ENCODE measurements at regions not wholly inside any gene's neighbourhood (a gene's known extent, or its start where the extent isn't known, plus 50 kb on each side); places are given as distances from the start of the nearest gene placed in this dataset.

DNA sequence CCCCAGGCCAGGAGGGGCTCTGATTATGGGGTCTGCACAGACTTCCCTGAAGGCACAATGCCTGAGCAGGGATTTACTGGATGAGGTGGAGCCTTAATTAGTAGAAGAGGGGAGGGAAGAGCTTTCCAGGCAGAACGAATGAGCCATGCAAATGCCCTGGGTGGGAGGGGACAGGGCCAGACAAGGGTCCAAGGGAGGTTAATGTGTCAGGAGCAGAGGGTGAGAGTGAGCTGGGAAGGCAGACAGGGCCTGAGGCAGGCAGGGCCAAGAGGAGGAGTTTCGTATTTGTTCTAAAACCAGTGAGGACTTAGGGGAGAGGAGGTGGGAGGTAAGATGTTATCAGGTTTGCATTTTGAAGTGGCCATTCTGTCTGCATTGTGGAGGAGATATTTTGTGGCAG is 65.3 kb downstream of the NPY start:
- H3K4me2 ChIP-seq (replicated peaks; ENCODE audit: low read depth, low read length, poor library complexity, severe bottlenecking): no peak overlapping the region
- Mint-ChIP-seq H3K27ac (no peak overlapping the region), H3K9me3 (ENCODE audit: insufficient read depth) (peaks cover 11% of the 10 kb centered on the region), H3K27me3 (peaks cover 8% of the 10 kb centered on the region), H3K4me3 (no peak overlapping the region), H3K4me1 (no peaks in the 10 kb centered on the region)
- H3K36me3 ChIP-seq (replicated peaks in 1 of 2; ENCODE audit: control extremely low read depth in 1 of 2, control insufficient read depth in 1 of 2, extremely low read depth in 1 of 2, insufficient read depth in 2 of 2, low read length in 1 of 2): no peaks in the 10 kb centered on the region
- H3K9ac ChIP-seq (ENCODE audit: low read length): no peak overlapping the region
- peaks cover 0 to 2% (median 0%) of the 10 kb centered on the region in 4 experiments for H3K27me3 ChIP-seq (replicated peaks in 1 of 4; ENCODE audit: control extremely low read depth in 1 of 4, control insufficient read depth in 3 of 4, insufficient read depth in 4 of 4, low read length in 3 of 4)
- intact Hi-C loops (cut with micrococcal nuclease): no loop called here
- H4K20me1 ChIP-seq (ENCODE audit: control insufficient read depth, insufficient read depth, low read length, poor library complexity, severe bottlenecking): no peaks in the 10 kb centered on the region
- no peaks in the 10 kb centered on the region for H3K4me1 ChIP-seq (ENCODE audit: control insufficient read depth in 2 of 2, insufficient read depth in 2 of 2, low read length in 2 of 2)
- H3K4me3 ChIP-seq (ENCODE audit: control extremely low read depth in 1 of 5, extremely low read depth in 1 of 5, insufficient read depth in 1 of 5, low read depth in 2 of 5, low read length in 4 of 5): no peak overlapping the region
- H2AFZ ChIP-seq (ENCODE audit: insufficient read depth, low read depth, low read length, poor library complexity, severe bottlenecking): no peak overlapping the region
- DNase-seq (no peak), ATAC-seq (ENCODE audit: low read depth) (no peak)
- peaks cover 0 to 24% (median 14%) of the 10 kb centered on the region in 3 donors for H3K9me3 ChIP-seq (ENCODE audit: control extremely low read depth in 1 of 3, control insufficient read depth in 2 of 3, insufficient read depth in 1 of 3, low read length in 2 of 3)
- CTCF ChIA-PET: no interaction called here
- no peak overlapping the region for H3K27ac ChIP-seq (ENCODE audit: low read length in 2 of 2)
- 71% methylated on average over 2 of the region's 2 CpGs for WGBS (ENCODE audit: insufficient coverage)
- no peak for TF ChIP-seq EZH2 (IDR thresholded peaks at IDR 0.05; ENCODE audit: borderline replicate concordance, insufficient read depth, low read depth, low read length, poor library complexity, severe bottlenecking)
- TF ChIP-seq, protein P1, sequence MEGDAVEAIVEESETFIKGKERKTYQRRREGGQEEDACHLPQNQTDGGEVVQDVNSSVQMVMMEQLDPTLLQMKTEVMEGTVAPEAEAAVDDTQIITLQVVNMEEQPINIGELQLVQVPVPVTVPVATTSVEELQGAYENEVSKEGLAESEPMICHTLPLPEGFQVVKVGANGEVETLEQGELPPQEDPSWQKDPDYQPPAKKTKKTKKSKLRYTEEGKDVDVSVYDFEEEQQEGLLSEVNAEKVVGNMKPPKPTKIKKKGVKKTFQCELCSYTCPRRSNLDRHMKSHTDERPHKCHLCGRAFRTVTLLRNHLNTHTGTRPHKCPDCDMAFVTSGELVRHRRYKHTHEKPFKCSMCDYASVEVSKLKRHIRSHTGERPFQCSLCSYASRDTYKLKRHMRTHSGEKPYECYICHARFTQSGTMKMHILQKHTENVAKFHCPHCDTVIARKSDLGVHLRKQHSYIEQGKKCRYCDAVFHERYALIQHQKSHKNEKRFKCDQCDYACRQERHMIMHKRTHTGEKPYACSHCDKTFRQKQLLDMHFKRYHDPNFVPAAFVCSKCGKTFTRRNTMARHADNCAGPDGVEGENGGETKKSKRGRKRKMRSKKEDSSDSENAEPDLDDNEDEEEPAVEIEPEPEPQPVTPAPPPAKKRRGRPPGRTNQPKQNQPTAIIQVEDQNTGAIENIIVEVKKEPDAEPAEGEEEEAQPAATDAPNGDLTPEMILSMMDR (IDR thresholded peaks at IDR 0.05): no peak
- POLR2A ChIA-PET: no interaction called here
- no peaks in the 10 kb centered on the region for H3K79me2 ChIP-seq (ENCODE audit: control insufficient read depth, insufficient read depth, low read length)

DNA sequence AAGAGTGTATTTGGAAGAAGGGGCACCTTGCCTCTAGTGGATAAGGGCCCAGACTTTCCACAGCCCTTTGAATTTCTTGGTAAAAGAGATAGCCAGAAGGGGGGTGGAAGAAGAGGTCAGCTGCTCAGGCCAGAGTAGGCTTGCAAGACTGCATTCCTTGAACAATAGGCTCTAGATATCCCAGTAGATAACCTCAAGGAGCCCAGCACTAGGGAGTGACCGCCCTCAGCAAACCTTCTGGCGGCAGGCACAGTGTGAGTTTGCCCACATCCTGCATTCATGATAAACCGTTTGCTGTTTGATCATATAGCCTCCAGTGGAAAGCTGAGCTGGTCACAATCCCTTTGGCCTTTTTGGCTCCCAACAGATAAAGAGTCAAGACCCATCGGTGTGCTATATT is 70.5 kb downstream of the NPY start:
- ATAC-seq (ENCODE audit: low read depth): no peak
- no peak overlapping the region for H3K27ac Mint-ChIP-seq
- TF ChIP-seq, protein P1 (IDR thresholded peaks at IDR 0.05): no peak
- TF ChIP-seq EZH2 (IDR thresholded peaks at IDR 0.05; ENCODE audit: borderline replicate concordance, insufficient read depth, low read depth, low read length, poor library complexity, severe bottlenecking): no peak
- ChIA-PET POLR2A (no interaction called here), CTCF (no interaction called here)
- H3K27me3 Mint-ChIP-seq: peaks cover 8% of the 10 kb centered on the region
- no peak overlapping the region for H3K9ac ChIP-seq (ENCODE audit: low read length)
- H3K4me3 ChIP-seq (ENCODE audit: control extremely low read depth in 1 of 5, extremely low read depth in 1 of 5, insufficient read depth in 1 of 5, low read depth in 2 of 5, low read length in 4 of 5): no peak overlapping the region
- intact Hi-C loops (cut with micrococcal nuclease): no loop called here
- no peaks in the 10 kb centered on the region for H3K36me3 ChIP-seq (replicated peaks in 1 of 2; ENCODE audit: control extremely low read depth in 1 of 2, control insufficient read depth in 1 of 2, extremely low read depth in 1 of 2, insufficient read depth in 2 of 2, low read length in 1 of 2)
- peaks cover 0 to 24% (median 14%) of the 10 kb centered on the region in 3 donors for H3K9me3 ChIP-seq (ENCODE audit: control extremely low read depth in 1 of 3, control insufficient read depth in 2 of 3, insufficient read depth in 1 of 3, low read length in 2 of 3)
- H3K9me3 Mint-ChIP-seq (ENCODE audit: insufficient read depth): peaks cover 16% of the 10 kb centered on the region
- no peaks in the 10 kb centered on the region for H3K79me2 ChIP-seq (ENCODE audit: control insufficient read depth, insufficient read depth, low read length)
- WGBS (ENCODE audit: insufficient coverage): 88% methylated on average over 3 of the region's 4 CpGs
- DNase-seq: no peak
- no peaks in the 10 kb centered on the region for H4K20me1 ChIP-seq (ENCODE audit: control insufficient read depth, insufficient read depth, low read length, poor library complexity, severe bottlenecking)
- no peak overlapping the region for H3K4me3 Mint-ChIP-seq
- H3K27me3 ChIP-seq (replicated peaks in 1 of 4; ENCODE audit: control extremely low read depth in 1 of 4, control insufficient read depth in 3 of 4, insufficient read depth in 4 of 4, low read length in 3 of 4): peaks cover 0 to 2% (median 0%) of the 10 kb centered on the region in 4 experiments
- no peaks in the 10 kb centered on the region for H3K4me1 ChIP-seq (ENCODE audit: control insufficient read depth in 2 of 2, insufficient read depth in 2 of 2, low read length in 2 of 2)
- no peak overlapping the region for H3K27ac ChIP-seq (ENCODE audit: low read length in 2 of 2)
- no peak overlapping the region for H3K4me2 ChIP-seq (replicated peaks; ENCODE audit: low read depth, low read length, poor library complexity, severe bottlenecking)
- H2AFZ ChIP-seq (ENCODE audit: insufficient read depth, low read depth, low read length, poor library complexity, severe bottlenecking): no peak overlapping the region
- no peaks in the 10 kb centered on the region for H3K4me1 Mint-ChIP-seq

All from B cell (primary cell).